Neuronal stem cell (in vitro differentiated cells): ENCODE measurements at regions not wholly inside any gene's neighbourhood (a gene's known extent, or its start where the extent isn't known, plus 50 kb on each side); places are given as distances from the start of the nearest gene placed in this dataset.

ENCODE experiments used
- DNase-seq: peaks from one replicate; pipeline ENCODE4 v3.0.0-alpha.2; 2013; ENCODE audit warnings: low spot score
- H2AFZ ChIP-seq: one replicate; pipeline ENCODE4 v1.6.1; 2013; ENCODE audit warnings: mild to moderate bottlenecking, low read length, inconsistent platforms
- H2AK5ac ChIP-seq: 2 replicates; pipeline ENCODE4 v1.6.1; 2013; ENCODE audit warnings: low read depth, mild to moderate bottlenecking, inconsistent platforms, low read length, moderate library complexity, mixed read lengths
- H2BK120ac ChIP-seq: 2 replicates; pipeline ENCODE4 v1.6.1; 2013; ENCODE audit warnings: low read depth, mild to moderate bottlenecking, inconsistent platforms, low read length, moderate library complexity, mixed read lengths
- H2BK12ac ChIP-seq: one replicate; pipeline ENCODE4 v1.6.1; 2013; ENCODE audit warnings: low read length, inconsistent platforms
- H2BK15ac ChIP-seq: 2 replicates; pipeline ENCODE4 v1.6.1; 2013; ENCODE audit warnings: mild to moderate bottlenecking, low read length, inconsistent platforms, mixed read lengths
- H2BK5ac ChIP-seq: one replicate; pipeline ENCODE4 v1.6.1; 2013; ENCODE audit warnings: inconsistent platforms, mild to moderate bottlenecking, low read length, moderate library complexity
- H3K14ac ChIP-seq: one replicate; pipeline ENCODE4 v1.6.1; 2013; ENCODE audit warnings: low read length, inconsistent platforms
- H3K18ac ChIP-seq: 2 replicates; pipeline ENCODE4 v1.6.1; 2013; ENCODE audit warnings: low read length, inconsistent platforms
- H3K23ac ChIP-seq: 2 replicates; pipeline ENCODE4 v1.6.1; 2013; ENCODE audit warnings: low read depth, mild to moderate bottlenecking, mixed read lengths, low read length, inconsistent platforms; ENCODE audit not compliant: poor library complexity
- H3K27ac ChIP-seq: replicated peaks from 3 replicates; pipeline ENCODE4 v1.5.1; 2013; ENCODE audit warnings: low read length, inconsistent platforms
- H3K27me3 ChIP-seq, 3 experiments: 2 replicates each; pipeline ENCODE4 v1.6.1; 2013; ENCODE audit warnings: low read length in 3 of 3, mild to moderate bottlenecking in 2 of 3, inconsistent platforms in 1 of 3, low read depth in 1 of 3, mixed read lengths in 1 of 3, moderate library complexity in 1 of 3; ENCODE audit not compliant: control insufficient read depth in 3 of 3, insufficient read depth in 3 of 3
- H3K36me3 ChIP-seq, 2 donors: replicated peaks in 1 of 2; 2 replicates each; pipeline ENCODE4 v1.6.1; 2013; ENCODE audit warnings: low read length in 2 of 2; ENCODE audit not compliant: control insufficient read depth in 2 of 2, insufficient read depth in 2 of 2
- H3K4ac ChIP-seq: 2 replicates; pipeline ENCODE4 v1.6.1; 2013; ENCODE audit warnings: inconsistent platforms, mild to moderate bottlenecking, low read length, moderate library complexity
- H3K4me1 ChIP-seq, 2 donors: 1 replicate in 1 of 2; 2 replicates in 1 of 2; pipeline ENCODE4 v1.6.1; 2013; ENCODE audit warnings: low read length in 2 of 2, low read depth in 1 of 2; ENCODE audit not compliant: control insufficient read depth in 2 of 2, insufficient read depth in 1 of 2
- H3K4me2 ChIP-seq: one replicate; pipeline ENCODE4 v1.6.1; 2013; ENCODE audit warnings: mild to moderate bottlenecking, low read length, inconsistent platforms; ENCODE audit not compliant: insufficient read depth, poor library complexity, severe bottlenecking
- H3K4me3 ChIP-seq, 2 donors: 2 replicates each; pipeline ENCODE4 v1.5.1; 2013; ENCODE audit warnings: low read length in 2 of 2, mild to moderate bottlenecking in 2 of 2, inconsistent platforms in 1 of 2, moderate library complexity in 1 of 2
- H3K79me1 ChIP-seq: one replicate; pipeline ENCODE4 v1.6.1; 2013; ENCODE audit warnings: low read depth, mild to moderate bottlenecking, inconsistent platforms, low read length, moderate library complexity
- H3K9ac ChIP-seq: one replicate; pipeline ENCODE4 v1.6.1; 2013; ENCODE audit warnings: mild to moderate bottlenecking, low read depth, low read length, inconsistent platforms; ENCODE audit not compliant: poor library complexity
- H3K9me3 ChIP-seq, 2 donors: replicated peaks in 1 of 2; 2 replicates each; pipeline versions ENCODE3 to v1.6.1; 2013; ENCODE audit warnings: low read length in 2 of 2, mild to moderate bottlenecking in 2 of 2, inconsistent platforms in 1 of 2, low read depth in 1 of 2, mixed read lengths in 1 of 2, moderate library complexity in 1 of 2; ENCODE audit not compliant: control insufficient read depth in 2 of 2, insufficient read depth in 1 of 2
- H4K8ac ChIP-seq: one replicate; pipeline ENCODE4 v1.6.1; 2013; ENCODE audit warnings: low read depth, mild to moderate bottlenecking, inconsistent platforms, low read length, moderate library complexity
- H4K91ac ChIP-seq: one replicate; pipeline ENCODE4 v1.6.1; 2013; ENCODE audit warnings: low read length, low read depth, mild to moderate bottlenecking, inconsistent platforms; ENCODE audit not compliant: poor library complexity
- WGBS, 2 donors: extraction: QIAGEN DNeasy Blood & Tissue Kit; methylation state at CpG; one replicate each; pipeline ENCODE4 v1.1.7; 2013; ENCODE audit warnings: missing lambda C conversion rate in 2 of 2, mixed read lengths in 1 of 2; ENCODE audit not compliant: insufficient read length in 2 of 2, insufficient replicate concordance in 1 of 2; ENCODE audit errors: extremely low coverage in 2 of 2; 5-methylcytosine and 5-hydroxymethylcytosine counted together

GRCh38 chr1:96374076-96374762 lies 347.4 kb upstream of the PTBP2 start:
- no peaks in the 10 kb centered on the region for H3K27me3 ChIP-seq
- no peak overlapping the region for H3K23ac ChIP-seq
- H3K4ac ChIP-seq: no peak overlapping the region
- H3K79me1 ChIP-seq: no peaks in the 10 kb centered on the region
- no CpG with 5 or more reads among the region's 1 CpG for WGBS, 2 donors
- H4K8ac ChIP-seq: no peak overlapping the region
- H3K4me3 ChIP-seq: no peak overlapping the region
- no peak for DNase-seq
- H3K36me3 ChIP-seq: no peaks in the 10 kb centered on the region
- no peak overlapping the region for H3K18ac ChIP-seq
- H3K14ac ChIP-seq: no peak overlapping the region
- no peak overlapping the region for H2BK15ac ChIP-seq
- H2BK12ac ChIP-seq: no peak overlapping the region
- H3K9ac ChIP-seq: no peak overlapping the region
- H3K4me1 ChIP-seq: no peaks in the 10 kb centered on the region
- no peak overlapping the region for H3K27ac ChIP-seq
- H3K4me2 ChIP-seq: no peak overlapping the region
- no peak overlapping the region for H4K91ac ChIP-seq
- no peak overlapping the region for H2AFZ ChIP-seq
- no peak overlapping the region for H2BK120ac ChIP-seq
- H2BK5ac ChIP-seq: no peak overlapping the region
- no peaks in the 10 kb centered on the region for H3K9me3 ChIP-seq
- no peak overlapping the region for H2AK5ac ChIP-seq

GRCh38 chr1:96376846-96377245 lies 344.7 kb upstream of the PTBP2 start:
- H3K79me1 ChIP-seq: no peaks in the 10 kb centered on the region
- no peak overlapping the region for H3K18ac ChIP-seq
- no peak overlapping the region for H3K9ac ChIP-seq
- no peak overlapping the region for H3K23ac ChIP-seq
- WGBS, 2 donors: no CpG with 5 or more reads among the region's 1 CpG
- H3K14ac ChIP-seq: no peak overlapping the region
- H3K27ac ChIP-seq: no peak overlapping the region
- no peak for DNase-seq
- H2BK12ac ChIP-seq: no peak overlapping the region
- H4K8ac ChIP-seq: no peak overlapping the region
- H4K91ac ChIP-seq: no peak overlapping the region
- no peak overlapping the region for H2BK15ac ChIP-seq
- H3K27me3 ChIP-seq: no peaks in the 10 kb centered on the region
- no peak overlapping the region for H3K4me3 ChIP-seq
- H2AFZ ChIP-seq: no peak overlapping the region
- H2AK5ac ChIP-seq: no peak overlapping the region
- H3K36me3 ChIP-seq: no peaks in the 10 kb centered on the region
- H3K4me1 ChIP-seq: no peaks in the 10 kb centered on the region
- H3K4ac ChIP-seq: no peak overlapping the region
- no peak overlapping the region for H3K4me2 ChIP-seq
- no peak overlapping the region for H2BK5ac ChIP-seq
- H3K9me3 ChIP-seq: no peaks in the 10 kb centered on the region
- no peak overlapping the region for H2BK120ac ChIP-seq

- H3K36me3 ChIP-seq: no peaks in the 10 kb centered on the region
- no peak overlapping the region for H2AK5ac ChIP-seq
- no peaks in the 10 kb centered on the region for H3K27me3 ChIP-seq
- H4K91ac ChIP-seq: no peak overlapping the region
- WGBS, 2 donors: no CpG with 5 or more reads among the region's 2 CpGs
- no peak overlapping the region for H3K4ac ChIP-seq
- H3K4me3 ChIP-seq: no peak overlapping the region
- no peak overlapping the region for H3K4me2 ChIP-seq
- no peak overlapping the region for H3K23ac ChIP-seq
- no peak overlapping the region for H2BK12ac ChIP-seq
- no peak overlapping the region for H3K18ac ChIP-seq
- no peaks in the 10 kb centered on the region for H3K9me3 ChIP-seq
- no peak overlapping the region for H2AFZ ChIP-seq
- no peak overlapping the region for H3K14ac ChIP-seq
- no peak overlapping the region for H2BK5ac ChIP-seq
- H3K79me1 ChIP-seq: no peaks in the 10 kb centered on the region
- H3K27ac ChIP-seq: no peak overlapping the region
- no peak overlapping the region for H2BK15ac ChIP-seq
- no peaks in the 10 kb centered on the region for H3K4me1 ChIP-seq
- H4K8ac ChIP-seq: no peak overlapping the region
- DNase-seq: no peak
- H3K9ac ChIP-seq: no peak overlapping the region
- no peak overlapping the region for H2BK120ac ChIP-seq
Measured at GRCh38 chr1:96384611-96385010, 337.0 kb upstream of the PTBP2 start.

GRCh38 chr1:96387785-96388184 lies 333.8 kb upstream of the PTBP2 start:
- H3K27me3 ChIP-seq: no peaks in the 10 kb centered on the region
- H3K36me3 ChIP-seq: no peaks in the 10 kb centered on the region
- H2BK120ac ChIP-seq: no peak overlapping the region
- no peak overlapping the region for H3K4me2 ChIP-seq
- H3K27ac ChIP-seq: no peak overlapping the region
- no peak overlapping the region for H2BK5ac ChIP-seq
- no peak overlapping the region for H2BK12ac ChIP-seq
- no peak overlapping the region for H3K4me3 ChIP-seq
- DNase-seq: no peak
- no peak overlapping the region for H2AFZ ChIP-seq
- H3K14ac ChIP-seq: no peak overlapping the region
- H3K23ac ChIP-seq: no peak overlapping the region
- H4K8ac ChIP-seq: no peak overlapping the region
- H2AK5ac ChIP-seq: no peak overlapping the region
- H3K4ac ChIP-seq: no peak overlapping the region
- no peak overlapping the region for H3K18ac ChIP-seq
- H4K91ac ChIP-seq: no peak overlapping the region
- no peaks in the 10 kb centered on the region for H3K79me1 ChIP-seq
- WGBS, 2 donors: no CpG with 5 or more reads among the region's 3 CpGs
- no peak overlapping the region for H2BK15ac ChIP-seq
- no peak overlapping the region for H3K9ac ChIP-seq
- H3K4me1 ChIP-seq: no peaks in the 10 kb centered on the region
- no peaks in the 10 kb centered on the region for H3K9me3 ChIP-seq
